Esophagus muscularis mucosa (tissue), 4 donors: ENCODE measurements at regions not wholly inside any gene's neighbourhood (a gene's known extent, or its start where the extent isn't known, plus 50 kb on each side); places are given as distances from the start of the nearest gene placed in this dataset.

Source experiments
- EP300 ChIP-seq: sonication (generic); formaldehyde crosslinking; IDR thresholded peaks from one replicate; pipeline ENCODE4 v1.6.1; 2017; ENCODE audit warnings: antibody characterized with exemption
- POLR2A ChIP-seq: fragments of 450-650 bp; IDR thresholded peaks from one replicate; pipeline ENCODE4 v1.6.1; 2017; ENCODE audit warnings: antibody characterized with exemption, moderate library complexity, mild to moderate bottlenecking, low read depth
- POLR2AphosphoS5 ChIP-seq, 2 donors: sonication (generic); formaldehyde crosslinking; IDR thresholded peaks; one replicate each; pipeline ENCODE4 v1.6.1; 2017; ENCODE audit warnings: antibody characterized with exemption in 2 of 2
- TF ChIP-seq, protein P1 (sequence below), 3 experiments: fragments of 200-600 bp in 2 of 3; fragments of 450-650 bp in 1 of 3; sonication (generic) in 2 of 3; IDR thresholded peaks; one replicate each; pipeline ENCODE4 v1.5.1; 2017 to 2019; ENCODE audit warnings: antibody characterized with exemption in 3 of 3, mild to moderate bottlenecking in 2 of 3, moderate library complexity in 1 of 3

DNA sequence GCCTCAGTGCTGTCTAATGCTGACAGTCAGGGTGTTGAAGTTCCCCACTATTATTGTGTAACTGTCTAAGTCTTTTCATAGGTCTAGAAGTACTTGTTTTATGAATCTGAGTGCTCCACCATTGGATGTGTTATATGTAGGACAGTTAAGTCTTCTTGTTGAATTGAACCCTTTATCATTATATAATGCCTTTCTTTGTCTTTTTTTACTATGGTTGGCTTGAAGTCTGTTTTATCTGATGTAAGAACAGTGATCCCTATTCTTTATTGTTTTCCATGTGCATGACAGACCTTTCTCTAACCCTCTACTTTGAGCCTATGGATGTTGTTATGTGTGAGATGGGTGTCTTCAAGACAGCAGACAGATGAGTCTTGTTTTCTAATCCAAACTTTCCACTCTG lies 107.8 kb upstream of the C11orf58 start:
- TF ChIP-seq POLR2A, result no peak
- TF ChIP-seq, protein P1, sequence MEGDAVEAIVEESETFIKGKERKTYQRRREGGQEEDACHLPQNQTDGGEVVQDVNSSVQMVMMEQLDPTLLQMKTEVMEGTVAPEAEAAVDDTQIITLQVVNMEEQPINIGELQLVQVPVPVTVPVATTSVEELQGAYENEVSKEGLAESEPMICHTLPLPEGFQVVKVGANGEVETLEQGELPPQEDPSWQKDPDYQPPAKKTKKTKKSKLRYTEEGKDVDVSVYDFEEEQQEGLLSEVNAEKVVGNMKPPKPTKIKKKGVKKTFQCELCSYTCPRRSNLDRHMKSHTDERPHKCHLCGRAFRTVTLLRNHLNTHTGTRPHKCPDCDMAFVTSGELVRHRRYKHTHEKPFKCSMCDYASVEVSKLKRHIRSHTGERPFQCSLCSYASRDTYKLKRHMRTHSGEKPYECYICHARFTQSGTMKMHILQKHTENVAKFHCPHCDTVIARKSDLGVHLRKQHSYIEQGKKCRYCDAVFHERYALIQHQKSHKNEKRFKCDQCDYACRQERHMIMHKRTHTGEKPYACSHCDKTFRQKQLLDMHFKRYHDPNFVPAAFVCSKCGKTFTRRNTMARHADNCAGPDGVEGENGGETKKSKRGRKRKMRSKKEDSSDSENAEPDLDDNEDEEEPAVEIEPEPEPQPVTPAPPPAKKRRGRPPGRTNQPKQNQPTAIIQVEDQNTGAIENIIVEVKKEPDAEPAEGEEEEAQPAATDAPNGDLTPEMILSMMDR (IDR thresholded peaks at IDR 0.05), result no peak
- no peak for TF ChIP-seq POLR2AphosphoS5 (IDR thresholded peaks at IDR 0.05)
- no peak for TF ChIP-seq EP300
